Esophagus squamous epithelium (tissue), 5 donors: ENCODE measurements at regions not wholly inside any gene's neighbourhood (a gene's known extent, or its start where the extent isn't known, plus 50 kb on each side); places are given as distances from the start of the nearest gene placed in this dataset.

Source experiments
- DNase-seq: peaks from one replicate; lab custom pipeline; 2025; lab: John Stamatoyannopoulos, UW
- H3K27ac ChIP-seq, 4 donors: fragments of 200-600 bp; sonication (generic); one replicate each; pipeline ENCODE4 v1.5.1; 2016 to 2019; ENCODE audit warnings: mild to moderate bottlenecking in 1 of 4
- H3K27me3 ChIP-seq, 4 donors: fragments of 200-600 bp; sonication (generic); 1 replicate in 3 of 4; 2 replicates in 1 of 4; pipeline versions ENCODE4 v1.5.1 to v1.6.0; 2017 to 2021; ENCODE audit warnings: antibody characterized with exemption in 1 of 4
- H3K36me3 ChIP-seq, 3 donors: fragments of 200-600 bp; sonication (generic); one replicate each; pipeline ENCODE4 v1.5.1; 2016 to 2019
- H3K4me1 ChIP-seq, 3 donors: fragments of 200-600 bp; sonication (generic); one replicate each; pipeline ENCODE4 v1.5.1; 2017 to 2019
- H3K4me3 ChIP-seq, 4 donors: fragments of 200-600 bp; sonication (generic); 1 replicate in 3 of 4; 2 replicates in 1 of 4; pipeline ENCODE4 v1.5.1; 2016 to 2019; ENCODE audit warnings: mild to moderate bottlenecking in 2 of 4, moderate library complexity in 1 of 4
- H3K9me3 ChIP-seq, 3 donors: fragments of 200-600 bp; sonication (generic); one replicate each; pipeline ENCODE4 v1.5.1; 2016 to 2019
- POLR2A ChIP-seq, 4 donors: fragments of 450-650 bp; IDR thresholded peaks; one replicate each; pipeline ENCODE4 v1.6.1; 2017; ENCODE audit warnings: antibody characterized with exemption in 4 of 4, mild to moderate bottlenecking in 4 of 4, moderate library complexity in 3 of 4
- WGBS, 2 donors: methylation state at CpG; one replicate each; pipeline ENCODE4 v1.1.5; 2018; 5-methylcytosine and 5-hydroxymethylcytosine counted together
- intact Hi-C: fragments of 100-400 bp; cut with DNase I; formaldehyde crosslinking; loops from one replicate; pipeline ENCODE4 v1.15.0; 2022
- TF ChIP-seq, protein P1 (sequence below), 6 experiments: fragments of 450-650 bp in 4 of 6; fragments of 200-600 bp in 2 of 6; sonication (generic) in 2 of 6; IDR thresholded peaks; one replicate each; pipeline ENCODE4 v1.5.1; 2016 to 2019; ENCODE audit warnings: antibody characterized with exemption in 6 of 6, mild to moderate bottlenecking in 4 of 6, moderate library complexity in 4 of 6
- donor health status: DM: yes; HTN: yes; CAD: no.

DNA sequence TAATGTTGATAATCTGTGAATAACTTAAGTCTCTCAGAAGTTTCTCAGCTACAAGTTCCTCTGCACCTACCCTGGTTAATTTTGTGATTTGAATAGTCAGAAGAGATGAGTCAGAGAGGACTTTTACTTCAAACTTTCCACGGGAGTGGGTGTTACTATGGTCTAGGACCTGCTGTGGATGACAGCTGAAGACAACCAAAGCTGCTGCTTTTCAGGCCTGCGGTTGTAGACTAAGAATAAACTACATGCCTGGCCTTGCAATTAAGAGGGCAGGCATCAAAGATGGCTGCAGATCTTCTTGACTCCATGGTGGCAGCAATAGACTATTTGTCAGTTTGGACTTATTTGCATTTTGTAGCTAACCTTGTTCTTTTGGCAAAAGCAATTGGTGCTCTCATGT, 227.1 kb upstream of the KRR1 start:
- no peak for TF ChIP-seq POLR2A (IDR thresholded peaks at IDR 0.05)
- TF ChIP-seq, protein P1, sequence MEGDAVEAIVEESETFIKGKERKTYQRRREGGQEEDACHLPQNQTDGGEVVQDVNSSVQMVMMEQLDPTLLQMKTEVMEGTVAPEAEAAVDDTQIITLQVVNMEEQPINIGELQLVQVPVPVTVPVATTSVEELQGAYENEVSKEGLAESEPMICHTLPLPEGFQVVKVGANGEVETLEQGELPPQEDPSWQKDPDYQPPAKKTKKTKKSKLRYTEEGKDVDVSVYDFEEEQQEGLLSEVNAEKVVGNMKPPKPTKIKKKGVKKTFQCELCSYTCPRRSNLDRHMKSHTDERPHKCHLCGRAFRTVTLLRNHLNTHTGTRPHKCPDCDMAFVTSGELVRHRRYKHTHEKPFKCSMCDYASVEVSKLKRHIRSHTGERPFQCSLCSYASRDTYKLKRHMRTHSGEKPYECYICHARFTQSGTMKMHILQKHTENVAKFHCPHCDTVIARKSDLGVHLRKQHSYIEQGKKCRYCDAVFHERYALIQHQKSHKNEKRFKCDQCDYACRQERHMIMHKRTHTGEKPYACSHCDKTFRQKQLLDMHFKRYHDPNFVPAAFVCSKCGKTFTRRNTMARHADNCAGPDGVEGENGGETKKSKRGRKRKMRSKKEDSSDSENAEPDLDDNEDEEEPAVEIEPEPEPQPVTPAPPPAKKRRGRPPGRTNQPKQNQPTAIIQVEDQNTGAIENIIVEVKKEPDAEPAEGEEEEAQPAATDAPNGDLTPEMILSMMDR (IDR thresholded peaks at IDR 0.05), result no peak
- Histone ChIP-seq H3K27me3 (no peaks in the 10 kb centered on the region), H3K4me1 (peaks cover 0 to 7% (median 0%) of the 10 kb centered on the region in 3 donors), H3K27ac (no peak overlapping the region), H3K4me3 (no peak overlapping the region), H3K9me3 (no peaks in the 10 kb centered on the region), H3K36me3 (no peaks in the 10 kb centered on the region)
- no peak for DNase-seq
- intact Hi-C loops, result no loop called here
- 21 to 48% methylated on average over 2 of the region's 2 CpGs for WGBS, 2 donors

DNA sequence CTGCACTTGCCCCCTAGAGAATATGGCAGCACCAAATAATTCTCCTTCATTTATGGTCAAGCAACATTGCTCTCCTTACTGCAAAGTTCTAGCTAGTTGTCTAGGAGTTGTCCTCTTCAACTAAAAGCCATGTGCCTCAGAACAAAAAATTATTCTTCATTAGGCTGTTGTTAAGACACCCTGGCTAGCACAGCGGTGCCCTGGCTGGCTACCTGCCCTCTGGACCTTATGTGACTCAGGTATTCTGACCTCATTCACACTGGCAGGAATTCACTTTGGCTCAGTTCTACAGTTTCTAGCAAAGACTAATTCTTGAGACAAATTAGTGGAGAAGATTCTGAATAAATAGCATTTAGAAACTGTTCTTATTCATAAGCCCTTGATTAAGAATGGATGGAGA, 224.4 kb upstream of the KRR1 start:
- DNase-seq, result no peak
- Histone ChIP-seq H3K9me3 (no peaks in the 10 kb centered on the region), H3K36me3 (no peaks in the 10 kb centered on the region), H3K4me1 (peaks cover 0 to 7% (median 0%) of the 10 kb centered on the region in 3 donors), H3K4me3 (no peak overlapping the region), H3K27me3 (no peaks in the 10 kb centered on the region), H3K27ac (no peak overlapping the region)
- 14 to 53% methylated on average over 1 of the region's 1 CpG for WGBS, 2 donors
- TF ChIP-seq, protein P1 (IDR thresholded peaks at IDR 0.05), result no peak
- no peak for TF ChIP-seq POLR2A (IDR thresholded peaks at IDR 0.05)
- intact Hi-C loops, result no loop called here

DNA sequence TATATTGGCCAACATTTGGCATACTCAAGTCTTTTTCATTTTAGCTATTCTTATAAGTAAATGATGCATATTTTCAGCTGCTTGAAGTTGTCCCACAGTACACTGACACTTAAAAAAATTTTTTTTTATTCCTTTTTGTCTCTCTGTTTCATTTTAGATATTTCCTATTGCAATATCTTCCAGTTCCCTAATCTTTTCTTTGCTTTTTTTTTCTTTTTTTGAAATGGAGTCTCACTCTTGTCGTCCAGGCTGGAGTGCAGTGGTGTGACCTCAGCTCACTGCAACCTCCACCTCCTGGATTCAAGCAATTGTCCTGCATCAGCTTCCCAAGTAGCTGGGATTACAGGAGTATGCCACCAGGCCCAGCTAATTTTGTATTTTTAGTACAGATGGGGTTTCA, 217.4 kb upstream of the KRR1 start:
- Histone ChIP-seq H3K9me3 (no peaks in the 10 kb centered on the region), H3K4me3 (no peak overlapping the region), H3K4me1 (peaks cover 0 to 21% (median 13%) of the 10 kb centered on the region in 3 donors), H3K27me3 (no peaks in the 10 kb centered on the region), H3K36me3 (no peaks in the 10 kb centered on the region), H3K27ac (no peak overlapping the region)
- DNase-seq, result no peak
- TF ChIP-seq POLR2A (IDR thresholded peaks at IDR 0.05), result no peak
- TF ChIP-seq, protein P1 (IDR thresholded peaks at IDR 0.05), result no peak
- intact Hi-C loops, result no loop called here
- 100% methylated on average over 1 of the region's 1 CpG; no CpG with 5 or more reads in 1 of the 2 donors for whole genome bisulfite sequencing, 2 donors

DNA sequence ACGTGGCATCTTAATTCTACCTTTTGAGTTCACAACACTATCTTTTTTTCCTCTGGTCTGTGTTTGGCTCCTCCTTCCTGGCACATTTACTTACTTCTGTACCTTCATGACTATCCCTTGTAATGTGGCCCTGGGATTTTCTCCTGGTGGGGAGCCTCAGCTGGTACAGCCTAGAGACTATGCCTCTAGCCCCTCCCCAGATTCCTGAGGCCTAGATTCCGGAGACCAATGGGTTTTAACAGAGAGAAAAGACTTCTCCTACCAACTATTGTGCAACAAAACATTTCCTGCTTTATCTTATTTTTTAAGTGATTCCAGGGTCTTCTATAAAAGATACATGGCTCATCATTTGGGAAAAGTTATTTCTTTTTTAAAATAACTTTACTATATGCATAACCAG, 216.2 kb upstream of the KRR1 start:
- WGBS, 2 donors, result 65 to 90% methylated on average over 2 of the region's 2 CpGs
- no peak overlapping the region for H3K4me3 ChIP-seq
- no peak overlapping the region for H3K27ac ChIP-seq
- no peaks in the 10 kb centered on the region for H3K36me3 ChIP-seq
- intact Hi-C loops, result no loop called here
- peaks cover 0 to 31% (median 20%) of the 10 kb centered on the region in 3 donors for H3K4me1 ChIP-seq
- no peak for DNase-seq
- no peaks in the 10 kb centered on the region for H3K9me3 ChIP-seq
- no peak for TF ChIP-seq POLR2A (IDR thresholded peaks at IDR 0.05)
- TF ChIP-seq, protein P1 (IDR thresholded peaks at IDR 0.05), result no peak
- H3K27me3 ChIP-seq, result no peaks in the 10 kb centered on the region

DNA sequence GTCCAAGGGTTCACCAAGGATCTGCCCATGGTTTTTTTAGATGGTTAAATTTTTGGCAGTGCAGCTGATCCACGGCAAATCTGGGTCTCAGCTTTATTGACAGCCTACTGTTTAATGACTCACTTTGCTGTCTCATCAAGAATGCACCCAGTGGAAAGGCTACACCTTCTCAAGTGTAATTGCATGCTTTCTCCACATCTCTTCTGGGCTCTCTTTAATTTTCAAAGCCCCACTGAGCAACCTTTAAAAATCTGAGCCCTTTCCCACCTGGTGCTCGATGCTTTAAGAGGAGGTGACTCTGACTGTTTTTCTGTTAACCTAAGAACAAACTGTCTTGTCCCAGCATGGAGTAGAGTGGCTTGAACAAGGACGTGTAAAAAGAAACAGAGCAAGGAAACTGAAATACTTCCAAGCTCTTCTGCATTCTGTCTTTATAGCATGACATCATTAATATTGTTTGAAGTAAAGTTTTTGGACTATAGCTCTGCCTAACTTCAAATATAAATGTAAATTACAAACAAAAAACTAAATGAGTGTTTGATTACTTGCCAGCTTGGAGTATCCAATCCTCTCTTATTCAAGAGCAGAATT, 214.2 kb upstream of the KRR1 start:
- no peak for TF ChIP-seq POLR2A (IDR thresholded peaks at IDR 0.05)
- TF ChIP-seq, protein P1 (IDR thresholded peaks at IDR 0.05), result peak in 3 of 6 experiments; percentile 6 to 64 (median 39)
- peak overlapping the region; percentile 16 to 82 (median 38) for H3K27ac ChIP-seq
- intact Hi-C loops, result no loop called here
- no peak overlapping the region for H3K4me3 ChIP-seq
- 28% methylated on average over 3 of the region's 3 CpGs for WGBS, 2 donors
- no peaks in the 10 kb centered on the region for H3K36me3 ChIP-seq
- no peaks in the 10 kb centered on the region for H3K27me3 ChIP-seq
- H3K9me3 ChIP-seq, result no peaks in the 10 kb centered on the region
- DNase-seq, result no peak
- H3K4me1 ChIP-seq, result peaks cover 19 to 50% (median 38%) of the 10 kb centered on the region in 3 donors
